Activated CD4-positive, alpha-beta T cell treated with anti-CD3 and anti-CD28 coated beads, Interleukin-10, Interleukin-2, amounts not matched to agents 100 ng/mL and 50 ng/mL, durations not matched to agents 16 hours and 8 hours (primary cell): ENCODE measurements at regions not wholly inside any gene's neighbourhood (a gene's known extent, or its start where the extent isn't known, plus 50 kb on each side); places are given as distances from the start of the nearest gene placed in this dataset.
"Not testable (repeated sequence)": the region's sequence is repeated elsewhere in the genome, so short reads cannot be mapped to it uniquely, and the experiment has no call there.

Source experiments
- DNase-seq: peaks from one replicate; pipeline ENCODE4 v3.0.0-alpha.2; 2020

- no peak for DNase-seq
Measured at GRCh38 chrX:53883196-53883595, 161.1 kb downstream of the PHF8 start.

DNA sequence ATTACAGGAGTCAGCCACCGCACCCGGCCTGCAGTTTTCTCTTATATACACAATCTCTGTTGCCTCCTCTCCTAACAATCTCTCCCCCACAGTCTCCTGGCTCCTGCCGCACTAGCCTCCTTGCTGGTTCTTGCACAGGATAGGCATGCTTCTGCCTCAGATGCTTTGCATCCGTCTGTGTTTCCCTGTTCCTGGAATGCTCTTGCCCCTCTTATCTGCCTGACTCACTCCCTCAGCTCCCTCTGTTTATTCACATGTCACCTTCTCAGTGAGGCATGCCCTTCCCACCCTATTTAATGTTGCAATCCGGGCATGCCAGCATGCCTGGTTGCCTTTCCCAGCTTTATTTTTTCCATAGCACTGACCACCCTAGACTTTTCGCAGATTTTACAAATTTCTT lies 161.9 kb downstream of the PHF8 start:
- DNase-seq: no peak

GRCh38 chrX:53880786-53881185 lies 163.5 kb downstream of the PHF8 start:
- DNase-seq: not testable (repeated sequence)

- no peak for DNase-seq
Measured at GRCh38 chrX:53859890-53860289, 173.4 kb upstream of the HUWE1 start.

DNA sequence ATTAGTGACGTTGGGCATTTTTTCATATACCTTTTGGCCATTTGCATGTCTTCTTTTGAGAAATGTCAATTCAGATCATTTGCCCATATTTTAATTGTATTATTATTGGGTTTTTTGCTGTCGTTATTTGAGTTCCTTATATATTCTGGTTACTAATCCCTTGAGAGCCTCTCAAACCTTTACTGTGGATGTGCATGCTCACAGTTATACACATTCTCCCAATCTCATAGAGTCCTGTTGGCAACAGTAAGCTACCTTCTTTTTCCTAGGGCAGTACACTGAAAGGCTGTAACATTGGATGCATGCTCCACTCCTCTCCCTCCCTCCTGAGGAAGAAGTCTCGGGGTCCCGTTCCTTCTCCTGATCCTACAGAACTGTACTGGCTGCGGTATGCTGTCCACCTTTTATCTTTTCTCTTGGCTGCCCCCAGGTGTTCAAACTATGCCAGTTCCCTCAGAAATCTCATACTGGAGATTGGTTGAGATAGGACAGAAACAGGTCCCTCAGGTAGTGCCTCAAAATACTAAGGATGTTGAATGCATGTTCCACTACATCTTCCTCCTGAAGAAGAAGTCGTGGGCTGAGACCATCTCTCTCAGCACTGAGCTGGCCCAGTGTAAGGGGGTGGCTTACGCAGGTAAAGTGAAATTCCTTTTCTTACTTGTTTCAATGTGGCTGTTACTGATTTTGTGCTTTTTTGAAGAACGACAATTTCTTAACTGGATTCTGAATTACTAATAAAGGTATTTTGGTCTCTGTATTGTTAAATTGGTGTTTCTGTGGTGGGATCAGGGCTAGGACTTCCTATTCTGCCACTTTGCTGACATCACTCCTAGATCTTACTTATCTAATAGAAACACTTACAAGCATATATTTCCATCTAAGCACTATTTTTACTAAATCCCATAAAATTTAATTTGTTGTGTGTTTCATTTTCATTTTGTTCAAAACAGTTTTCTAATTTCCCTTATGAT lies 145.4 kb upstream of the HUWE1 start:
- DNase-seq: peak; percentile 73

DNA sequence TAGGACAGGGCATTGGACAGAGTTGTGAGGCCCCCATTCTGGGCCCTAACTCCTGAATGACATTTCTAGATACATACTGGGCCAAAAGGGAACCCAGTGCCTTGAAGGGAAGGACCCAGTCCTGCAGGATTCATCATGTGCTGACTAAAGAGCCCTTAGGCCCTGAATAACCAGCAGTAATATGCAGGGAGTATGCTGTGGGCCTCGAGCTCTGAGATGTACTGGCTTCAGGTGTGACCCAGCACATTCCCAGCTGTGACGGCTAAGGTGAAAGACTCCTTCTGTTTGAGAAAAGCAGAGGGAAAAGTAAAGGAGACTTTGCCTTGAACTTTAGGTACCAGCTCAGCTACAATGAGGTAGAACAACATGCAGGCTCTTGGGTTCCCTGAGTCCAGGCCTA lies 138.2 kb upstream of the HUWE1 start:
- DNase-seq: no peak

DNA sequence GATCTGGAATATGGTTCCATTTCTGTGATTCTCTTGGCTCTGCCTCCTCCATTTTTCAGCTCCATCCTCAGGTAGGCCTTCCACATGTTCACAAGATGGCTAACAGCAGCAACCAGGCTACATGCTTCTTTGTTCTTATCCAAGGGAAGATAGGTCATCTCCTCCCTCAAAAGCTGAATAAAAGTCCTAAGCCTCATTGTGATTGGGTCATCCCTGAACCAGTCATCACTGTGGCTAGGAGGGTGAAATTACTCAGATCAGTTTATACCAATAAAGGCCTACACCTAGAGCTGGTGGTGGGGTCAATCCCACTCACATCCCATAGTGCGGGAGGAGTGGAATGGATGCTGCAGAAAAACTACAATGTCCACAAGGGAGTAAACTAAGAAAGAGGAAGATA lies 131.6 kb upstream of the HUWE1 start:
- DNase-seq: not testable (repeated sequence)

DNA sequence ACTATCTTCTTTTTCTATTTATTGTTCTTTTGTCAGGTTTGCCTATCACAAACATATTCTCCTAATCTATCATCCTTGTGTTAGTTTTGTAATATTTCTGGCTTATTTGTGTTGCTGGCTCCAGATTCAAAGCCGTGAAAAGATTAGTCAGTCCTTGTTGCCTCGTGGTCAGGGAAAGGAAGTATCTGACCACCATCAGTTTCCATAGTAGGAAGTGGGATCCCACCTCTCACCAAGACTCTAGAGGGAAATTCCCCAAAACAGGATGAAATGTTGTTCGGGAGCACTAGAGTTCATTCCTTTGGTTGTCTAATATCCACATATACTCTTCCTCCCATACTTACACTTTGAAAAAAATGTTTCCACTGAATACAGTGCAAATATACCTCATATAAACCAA lies 131.0 kb upstream of the HUWE1 start:
- peak; percentile 29 for DNase-seq

DNA sequence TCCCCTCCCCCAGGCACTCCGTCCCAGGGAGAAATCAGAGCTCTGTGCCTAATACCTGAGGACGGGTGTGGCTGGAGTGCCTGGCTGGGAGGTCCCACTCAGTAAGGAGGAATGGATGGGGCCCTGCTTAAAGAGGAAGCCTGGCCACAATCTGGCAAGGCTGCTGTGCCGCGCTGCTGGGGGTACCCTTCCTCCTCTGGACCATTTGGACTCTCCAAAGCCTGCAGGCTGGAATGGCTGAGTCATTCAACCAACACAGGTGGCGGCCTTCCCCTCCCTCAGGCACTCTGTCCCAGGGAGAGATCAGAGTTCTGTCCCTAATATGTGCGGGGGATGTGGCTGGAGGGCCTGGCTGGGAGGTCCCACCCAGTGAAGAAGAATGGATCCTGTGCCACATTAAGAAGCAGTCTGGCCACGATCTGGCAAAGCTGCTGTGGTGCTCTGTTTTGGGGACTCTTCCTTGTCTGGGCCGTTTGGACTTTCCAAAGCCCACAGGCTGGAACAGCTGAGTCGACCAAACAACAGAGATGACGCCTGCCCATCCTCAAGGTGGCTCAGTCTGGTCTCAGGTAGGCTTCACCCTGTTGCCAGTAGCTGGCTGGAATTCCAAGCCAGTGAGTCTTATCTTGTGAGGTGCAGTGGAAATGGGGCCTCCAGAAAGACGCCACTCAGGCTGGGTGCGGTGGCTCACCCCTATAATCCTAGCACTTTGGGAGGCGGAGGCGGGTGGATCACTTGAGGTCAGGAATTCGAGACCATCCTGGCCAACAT lies 127.3 kb upstream of the HUWE1 start:
- no peak for DNase-seq

GRCh38 chrX:53798281-53798680 lies 111.8 kb upstream of the HUWE1 start:
- DNase-seq: peak; percentile 18

- DNase-seq: no peak
Measured at GRCh38 chrX:53795576-53795975, 109.1 kb upstream of the HUWE1 start.

- no peak for DNase-seq
Measured at GRCh38 chrX:53794181-53794580, 107.7 kb upstream of the HUWE1 start.

DNA sequence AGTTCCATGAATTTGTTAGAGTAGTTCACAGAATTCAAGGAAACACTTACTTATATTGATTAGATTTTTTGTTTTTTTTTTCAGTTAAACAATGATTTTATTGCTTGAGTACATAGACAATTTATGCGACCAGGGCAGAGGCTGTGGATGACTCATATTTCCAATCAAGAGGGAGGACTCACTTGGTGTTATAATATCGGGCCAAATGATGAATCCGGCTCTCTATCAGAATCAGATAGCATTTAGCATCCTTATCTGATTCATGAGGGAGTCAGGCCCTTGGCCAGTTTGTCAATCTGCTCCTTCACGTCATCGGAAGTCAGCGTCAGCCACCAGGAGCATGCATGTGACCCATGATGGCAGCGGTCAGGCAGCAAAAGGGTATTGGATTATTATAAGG lies 82.3 kb upstream of the HUWE1 start:
- no peak for DNase-seq

DNA sequence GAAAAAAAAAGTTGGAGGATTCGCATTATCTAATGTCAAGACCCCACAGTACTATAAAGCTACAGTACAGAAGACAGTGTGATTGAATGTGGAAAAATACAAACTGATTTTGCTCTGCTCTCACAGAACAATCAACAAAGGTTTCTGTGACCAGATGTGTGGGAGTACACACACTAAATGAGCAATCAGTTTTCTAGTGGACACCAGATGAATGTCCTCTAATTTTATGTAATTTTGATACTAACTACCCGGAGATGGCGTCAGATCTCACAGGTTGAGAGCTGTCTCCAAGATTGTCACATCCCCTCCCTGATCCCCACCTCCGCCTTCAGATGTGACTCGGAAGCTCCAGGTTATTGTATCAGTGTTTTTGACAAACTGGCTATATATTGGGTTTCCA lies 81.9 kb upstream of the HUWE1 start:
- peak; percentile 23 for DNase-seq

GRCh38 chrX:53767544-53767943 lies 81.0 kb upstream of the HUWE1 start:
- no peak for DNase-seq

GRCh38 chrX:53757181-53757580 lies 70.7 kb upstream of the HUWE1 start:
- not testable (repeated sequence) for DNase-seq

- no peak for DNase-seq
Measured at GRCh38 chrX:53746718-53747117, 60.2 kb upstream of the HUWE1 start.

DNA sequence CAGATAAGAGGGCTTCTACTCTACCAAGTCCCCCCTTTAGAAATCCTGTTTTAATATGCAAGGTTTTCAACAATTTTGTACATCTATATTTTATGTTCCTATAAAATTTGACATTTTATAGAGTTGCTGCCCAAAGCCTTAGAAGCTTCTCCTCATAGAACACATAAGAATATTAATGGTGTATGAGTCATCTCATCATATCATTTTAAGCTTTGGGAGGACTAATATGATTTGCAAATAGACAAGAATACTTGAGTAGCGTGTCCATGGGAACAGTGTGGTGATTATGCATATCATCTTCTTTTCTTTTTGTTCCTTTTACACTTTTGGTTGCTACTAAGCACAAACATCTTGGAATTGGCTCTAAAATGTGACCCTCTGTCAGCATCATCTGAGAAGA lies 56.7 kb upstream of the HUWE1 start:
- DNase-seq: no peak

DNA sequence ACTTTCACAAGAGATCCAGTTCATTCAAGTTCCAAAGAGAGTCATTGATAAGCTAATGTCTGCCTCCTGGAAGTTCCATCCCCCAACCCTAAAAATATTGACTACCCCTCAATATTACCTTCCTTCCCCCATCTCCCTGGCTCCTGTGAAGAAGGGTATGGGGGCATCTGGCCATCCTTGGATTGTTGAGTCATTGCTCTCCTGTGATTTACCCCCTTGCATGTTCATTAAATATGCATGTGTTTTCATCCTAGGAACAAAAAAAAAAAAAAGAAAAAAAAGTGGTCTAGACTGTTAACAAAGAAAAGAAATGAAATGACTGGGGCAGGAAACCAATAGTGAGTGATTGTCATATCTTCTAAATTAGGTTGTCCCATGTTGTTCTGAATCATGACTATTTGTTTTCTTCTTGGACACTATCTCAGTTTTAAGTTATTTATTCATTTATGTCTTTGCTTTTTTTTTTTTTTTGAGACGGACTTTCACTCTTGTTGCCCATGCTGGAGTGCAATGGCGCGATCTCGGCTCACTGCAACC lies 51.9 kb upstream of the HUWE1 start:
- peak; percentile 75 for DNase-seq
